ACC112 (cell line): ENCODE measurements at regions not wholly inside any gene's neighbourhood (a gene's known extent, or its start where the extent isn't known, plus 50 kb on each side); places are given as distances from the start of the nearest gene placed in this dataset.
"Not testable (repeated sequence)": the region's sequence is repeated elsewhere in the genome, so short reads cannot be mapped to it uniquely, and the experiment has no call there.

ENCODE experiments used
- H2AFZ ChIP-seq: fragments of 200-600 bp; sonication (generic); one replicate; pipeline ENCODE4 v1.6.0; 2017; ENCODE audit warnings: antibody characterized with exemption, low read length; ENCODE audit not compliant: unreplicated experiment
- H3K27ac ChIP-seq: fragments of 200-600 bp; sonication (generic); 2 replicates; pipeline ENCODE4 v1.5.1; 2014; ENCODE audit warnings: low read depth, mild to moderate bottlenecking, antibody characterized with exemption, low read length, moderate library complexity
- H3K27me3 ChIP-seq: fragments of 200-600 bp; sonication (generic); 2 replicates; pipeline ENCODE4 v1.6.1; 2014; ENCODE audit warnings: mild to moderate bottlenecking, antibody characterized with exemption, low read length, moderate library complexity, mixed read lengths; ENCODE audit not compliant: insufficient read depth
- H3K36me3 ChIP-seq: fragments of 200-600 bp; sonication (generic); 2 replicates; pipeline ENCODE4 v1.6.1; 2016; ENCODE audit warnings: mild to moderate bottlenecking, antibody characterized with exemption, low read length, moderate library complexity, mixed read lengths; ENCODE audit not compliant: insufficient read depth
- H3K4me1 ChIP-seq: fragments of 200-600 bp; sonication (generic); one replicate; pipeline ENCODE4 v1.6.1; 2016; ENCODE audit warnings: low read length, mixed read lengths; ENCODE audit not compliant: insufficient read depth, unreplicated experiment, control insufficient read depth
- H3K4me3 ChIP-seq: fragments of 200-600 bp; sonication (generic); 2 replicates; pipeline ENCODE4 v1.5.1; 2014; ENCODE audit warnings: mild to moderate bottlenecking, low read depth, low read length
- H3K79me2 ChIP-seq: fragments of 200-600 bp; sonication (generic); one replicate; pipeline ENCODE4 v1.6.0; 2016; ENCODE audit warnings: low read length; ENCODE audit not compliant: control insufficient read depth, unreplicated experiment, insufficient read depth

DNA sequence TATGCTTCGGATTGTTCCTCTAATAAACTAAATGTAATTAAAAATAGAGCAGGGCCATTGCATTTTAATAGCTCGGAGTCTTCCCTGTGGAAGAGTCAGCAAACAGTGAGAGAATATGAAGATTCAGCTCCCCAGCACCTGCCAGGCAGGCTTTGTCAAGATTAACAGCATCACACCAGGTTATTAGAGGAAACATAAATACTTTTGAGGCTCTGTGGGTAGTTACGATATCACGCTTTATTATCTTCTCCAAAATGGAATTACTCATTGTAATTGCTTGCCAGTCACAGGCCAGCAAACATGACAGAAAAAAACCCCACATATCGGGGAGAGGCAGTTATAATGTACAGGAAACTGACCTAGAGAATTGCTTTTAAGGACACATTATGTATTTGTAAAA, 303.9 kb downstream of the CPS1 start:
- no peaks in the 10 kb centered on the region for H3K36me3 ChIP-seq
- peaks cover 11% of the 10 kb centered on the region for H3K4me1 ChIP-seq
- H3K79me2 ChIP-seq, result no peaks in the 10 kb centered on the region
- no peak overlapping the region for H3K27ac ChIP-seq
- H2AFZ ChIP-seq, result no peak overlapping the region
- no peak overlapping the region for H3K4me3 ChIP-seq
- H3K27me3 ChIP-seq, result no peaks in the 10 kb centered on the region

- no peaks in the 10 kb centered on the region for H3K36me3 ChIP-seq
- peaks cover 11% of the 10 kb centered on the region for H3K4me1 ChIP-seq
- no peaks in the 10 kb centered on the region for H3K79me2 ChIP-seq
- H3K27ac ChIP-seq, result no peak overlapping the region
- no peak overlapping the region for H2AFZ ChIP-seq
- H3K4me3 ChIP-seq, result no peak overlapping the region
- no peaks in the 10 kb centered on the region for H3K27me3 ChIP-seq
Observed at GRCh38 chr2:210861038-210861665, 304.8 kb downstream of the CPS1 start.

DNA sequence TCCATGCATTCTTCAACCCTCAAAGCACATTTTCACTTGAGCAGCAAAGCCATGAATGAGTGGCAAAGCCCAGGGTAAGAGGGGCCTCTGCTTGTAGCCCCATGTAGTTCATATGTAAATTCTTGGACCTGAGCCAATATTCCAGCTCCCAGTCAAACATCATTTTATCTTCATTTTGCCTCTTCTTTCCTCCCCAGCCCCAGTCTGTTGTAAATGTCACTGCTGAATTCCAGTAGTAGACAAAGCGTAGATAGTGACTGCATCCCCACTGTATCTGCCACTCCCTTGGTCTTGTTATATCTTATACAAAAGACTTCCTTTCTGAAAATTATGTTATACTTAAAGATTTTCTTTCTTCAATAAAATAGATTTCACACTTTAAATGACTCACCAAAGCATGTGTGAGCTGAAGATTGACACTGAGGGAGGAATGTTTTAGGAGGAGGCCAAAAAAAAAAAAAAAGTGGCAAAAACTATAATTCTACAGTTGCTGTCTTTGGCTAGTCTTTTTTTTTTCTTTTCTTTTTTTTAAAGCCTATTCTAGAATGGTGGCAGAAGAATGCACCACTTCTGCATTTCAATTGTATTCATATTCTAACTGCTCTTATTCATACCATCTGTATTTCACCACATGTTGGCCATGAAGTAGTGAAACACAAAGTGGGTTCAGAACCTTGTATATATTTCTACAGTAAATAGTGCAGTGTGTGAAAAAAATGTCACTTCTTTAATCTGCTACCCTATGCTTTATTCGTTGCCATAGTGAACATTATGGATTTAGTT, 306.1 kb downstream of the CPS1 start:
- Histone ChIP-seq H3K27ac (no peak overlapping the region), H3K79me2 (no peaks in the 10 kb centered on the region), H3K27me3 (no peaks in the 10 kb centered on the region), H3K4me3 (no peak overlapping the region), H3K36me3 (no peaks in the 10 kb centered on the region), H2AFZ (no peak overlapping the region), H3K4me1 (peaks cover 11% of the 10 kb centered on the region)

GRCh38 chr2:210863283-210863682, 306.9 kb downstream of the CPS1 start:
- H3K4me3 ChIP-seq, result no peak overlapping the region
- H3K36me3 ChIP-seq, result no peaks in the 10 kb centered on the region
- peaks cover 3% of the 10 kb centered on the region for H3K4me1 ChIP-seq
- H3K27me3 ChIP-seq, result no peaks in the 10 kb centered on the region
- H3K27ac ChIP-seq, result no peak overlapping the region
- no peaks in the 10 kb centered on the region for H3K79me2 ChIP-seq
- H2AFZ ChIP-seq, result no peak overlapping the region

GRCh38 chr2:210871566-210871965, 315.2 kb downstream of the CPS1 start:
- not testable (repeated sequence) for H3K79me2 ChIP-seq, H3K36me3 ChIP-seq, H2AFZ ChIP-seq, H3K4me1 ChIP-seq, H3K4me3 ChIP-seq, H3K27me3 ChIP-seq, H3K27ac ChIP-seq

GRCh38 chr2:210873631-210874030, 317.2 kb downstream of the CPS1 start:
- Histone ChIP-seq H3K36me3 (no peaks in the 10 kb centered on the region), H3K27me3 (no peaks in the 10 kb centered on the region), H3K4me1 (no peaks in the 10 kb centered on the region), H2AFZ (peak overlapping the region; percentile 47), H3K79me2 (no peaks in the 10 kb centered on the region), H3K27ac (no peak overlapping the region), H3K4me3 (no peak overlapping the region)

DNA sequence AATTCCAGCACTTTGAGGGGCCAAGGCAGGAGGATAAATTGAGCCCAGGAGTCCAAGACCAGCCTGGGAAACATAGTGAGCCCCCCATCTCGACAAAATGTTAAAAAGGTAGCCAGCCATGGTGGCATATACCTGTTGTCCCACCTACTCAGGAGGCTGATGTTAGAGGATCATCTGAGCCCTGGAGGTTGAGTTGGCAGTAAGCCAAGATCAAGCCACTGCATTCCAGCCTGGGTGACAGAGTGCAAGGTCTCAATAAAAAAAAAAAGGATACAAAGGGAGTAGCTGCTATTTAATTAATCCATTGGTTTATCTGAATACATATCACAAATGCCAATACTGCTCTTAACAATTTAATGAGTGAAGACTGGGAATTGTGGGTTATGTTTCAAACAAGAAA, 327.8 kb downstream of the CPS1 start:
- H2AFZ ChIP-seq, result no peak overlapping the region
- no peaks in the 10 kb centered on the region for H3K36me3 ChIP-seq
- H3K4me3 ChIP-seq, result no peak overlapping the region
- no peak overlapping the region for H3K27ac ChIP-seq
- H3K27me3 ChIP-seq, result no peaks in the 10 kb centered on the region
- no peaks in the 10 kb centered on the region for H3K79me2 ChIP-seq
- H3K4me1 ChIP-seq, result no peaks in the 10 kb centered on the region

DNA sequence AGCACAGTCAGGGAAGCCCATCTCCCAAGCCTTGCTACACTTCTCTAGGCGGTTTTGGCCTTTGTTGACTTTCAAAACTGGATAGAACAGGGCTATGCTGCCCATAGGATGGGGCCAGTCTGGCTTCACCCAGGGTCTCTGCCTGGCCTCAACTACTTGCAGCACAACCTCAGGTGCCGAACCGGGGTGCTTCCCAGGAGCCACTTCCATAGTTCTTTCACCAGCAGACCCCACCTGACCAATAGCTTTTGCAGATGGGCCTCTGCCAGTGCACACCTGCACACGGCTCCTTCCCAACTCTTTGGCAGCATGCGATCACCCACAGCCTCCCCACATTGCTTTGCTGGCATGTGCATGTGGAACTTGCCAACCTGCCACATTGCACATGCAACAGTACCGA, 331.6 kb downstream of the CPS1 start:
- Histone ChIP-seq H3K4me1 (no peaks in the 10 kb centered on the region), H3K79me2 (no peaks in the 10 kb centered on the region), H3K36me3 (no peaks in the 10 kb centered on the region), H3K27ac (no peak overlapping the region), H3K27me3 (no peaks in the 10 kb centered on the region), H3K4me3 (no peak overlapping the region), H2AFZ (no peak overlapping the region)

DNA sequence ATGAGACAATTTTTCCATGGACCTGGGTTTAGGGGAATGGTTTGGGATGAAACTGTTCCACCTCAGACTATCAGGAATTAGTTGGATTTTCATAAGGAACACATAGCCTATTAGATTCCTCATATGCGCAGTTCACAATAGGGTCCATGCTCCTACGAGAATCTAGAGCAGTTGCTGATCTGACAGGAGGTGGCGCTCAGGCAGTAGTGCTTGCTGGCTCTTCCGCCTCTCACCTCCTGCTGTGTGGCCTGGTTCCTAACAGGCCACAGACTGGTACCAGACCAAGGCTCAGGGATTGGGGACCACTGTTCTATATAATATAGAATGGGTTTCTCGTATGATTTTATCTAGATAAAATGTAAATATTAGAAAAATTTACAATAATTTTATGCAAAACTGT, 338.7 kb downstream of the CPS1 start:
- Histone ChIP-seq H3K27me3 (no peaks in the 10 kb centered on the region), H3K36me3 (no peaks in the 10 kb centered on the region), H2AFZ (no peak overlapping the region), H3K27ac (no peak overlapping the region), H3K79me2 (no peaks in the 10 kb centered on the region), H3K4me3 (no peak overlapping the region), H3K4me1 (peaks cover 17% of the 10 kb centered on the region)

DNA sequence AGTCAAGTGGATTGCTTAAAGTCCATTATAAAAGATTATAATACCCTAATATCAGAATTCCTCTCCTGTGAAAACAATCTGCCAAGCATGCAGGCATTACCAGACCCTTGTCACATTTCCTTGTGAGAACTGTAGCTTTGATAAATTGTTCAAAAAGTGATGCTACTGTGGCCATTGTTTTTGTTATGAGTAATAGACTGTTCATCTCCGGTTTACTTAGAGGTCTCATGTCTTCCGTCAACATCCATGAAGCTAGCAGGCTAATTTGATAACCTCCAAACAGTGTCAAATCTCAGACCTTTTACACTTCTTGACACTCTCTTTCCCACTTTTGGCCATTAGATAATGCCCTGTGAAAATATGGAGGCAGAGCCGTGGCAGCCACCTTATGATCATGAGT, 342.7 kb downstream of the CPS1 start:
- H2AFZ ChIP-seq, result peak overlapping the region; percentile 26

DNA sequence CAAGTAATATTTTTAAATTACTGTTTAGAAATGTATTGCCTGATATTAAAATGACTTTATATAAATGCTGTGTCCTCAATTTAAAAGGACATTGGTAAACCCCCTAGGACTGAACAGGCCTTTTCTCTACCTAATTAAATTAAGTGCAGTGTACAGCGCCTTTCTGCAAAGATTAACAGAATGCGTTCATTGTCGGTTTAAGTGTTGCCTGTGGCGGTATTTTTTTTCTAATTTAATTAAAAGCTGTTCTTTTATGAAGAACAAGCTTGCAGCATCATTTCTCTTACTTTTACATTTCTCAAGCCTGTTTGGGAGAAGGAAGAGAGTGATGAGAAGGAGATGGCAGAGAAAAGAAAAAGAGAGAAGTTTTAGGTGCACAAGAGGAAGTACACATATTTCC, 344.9 kb downstream of the CPS1 start:
- H3K36me3 ChIP-seq, result no peaks in the 10 kb centered on the region
- H3K27me3 ChIP-seq, result no peaks in the 10 kb centered on the region
- peaks cover 16% of the 10 kb centered on the region for H3K4me1 ChIP-seq
- no peak overlapping the region for H2AFZ ChIP-seq
- no peak overlapping the region for H3K4me3 ChIP-seq
- H3K79me2 ChIP-seq, result no peaks in the 10 kb centered on the region
- no peak overlapping the region for H3K27ac ChIP-seq

More for the DNA sequence above, 342.7 kb downstream of the CPS1 start:
- H3K36me3 ChIP-seq, result no peaks in the 10 kb centered on the region
- H3K4me1 ChIP-seq, result peaks cover 17% of the 10 kb centered on the region
- no peaks in the 10 kb centered on the region for H3K79me2 ChIP-seq
- H3K27ac ChIP-seq, result no peak overlapping the region
- H3K4me3 ChIP-seq, result no peak overlapping the region
- H3K27me3 ChIP-seq, result no peaks in the 10 kb centered on the region
